C1 segment of cervical spinal cord (tissue), 14 donors: ENCODE measurements at regions not wholly inside any gene's neighbourhood (a gene's known extent, or its start where the extent isn't known, plus 50 kb on each side); places are given as distances from the start of the nearest gene placed in this dataset.
"Not testable (repeated sequence)": the region's sequence is repeated elsewhere in the genome, so short reads cannot be mapped to it uniquely, and the experiment has no call there.

Source experiments
- DNase-seq, 14 donors: peaks; one replicate each; lab custom pipeline; 2025; lab: John Stamatoyannopoulos, UW

GRCh38 chr6:56746767-56747504 lies 104.2 kb upstream of the DST start:
- no peak for DNase-seq

- DNase-seq = no peak
These were observed 103.3 kb upstream of the DST start for GRCh38 chr6:56745971-56746370.

GRCh38 chr6:56745081-56745480 lies 102.4 kb upstream of the DST start:
- no peak for DNase-seq

GRCh38 chr6:56744528-56744927 lies 101.8 kb upstream of the DST start:
- DNase-seq = no peak

- DNase-seq = no peak
These were observed 99.6 kb upstream of the DST start for GRCh38 chr6:56742122-56742791.

- DNase-seq = no peak
These were observed 98.8 kb upstream of the DST start for GRCh38 chr6:56741472-56741871.

GRCh38 chr6:56739836-56740815 lies 97.4 kb upstream of the DST start:
- no peak for DNase-seq

GRCh38 chr6:56736804-56737203 lies 94.1 kb upstream of the DST start:
- DNase-seq = no peak

GRCh38 chr6:56734335-56734734 lies 91.6 kb upstream of the DST start:
- DNase-seq = no peak

GRCh38 chr6:56733211-56733697 lies 90.6 kb upstream of the DST start:
- no peak for DNase-seq

- DNase-seq = no peak
These were observed 89.8 kb upstream of the DST start for GRCh38 chr6:56732517-56732916.

GRCh38 chr6:56730663-56731529 lies 88.2 kb upstream of the DST start:
- no peak for DNase-seq

- no peak for DNase-seq
These were observed 87.0 kb upstream of the DST start for GRCh38 chr6:56729719-56730118.

- not testable (repeated sequence) for DNase-seq
These were observed 86.5 kb upstream of the DST start for GRCh38 chr6:56729166-56729565.

- no peak for DNase-seq
These were observed 84.6 kb upstream of the DST start for GRCh38 chr6:56727097-56727850.

- DNase-seq = no peak
These were observed 82.6 kb upstream of the DST start for GRCh38 chr6:56725254-56725653.

- no peak for DNase-seq
These were observed 81.8 kb upstream of the DST start for GRCh38 chr6:56724455-56724854.

- no peak for DNase-seq
These were observed 78.2 kb upstream of the DST start for GRCh38 chr6:56720882-56721281.

- not testable (repeated sequence) for DNase-seq
These were observed 77.5 kb upstream of the DST start for GRCh38 chr6:56720202-56720601.
